C4-2B (cell line): ENCODE measurements at regions not wholly inside any gene's neighbourhood (a gene's known extent, or its start where the extent isn't known, plus 50 kb on each side); places are given as distances from the start of the nearest gene placed in this dataset.

Source experiments
- CTCF ChIP-seq: fragments of 450-650 bp; conservative IDR thresholded peaks from 2 replicates; pipeline ENCODE4 v1.5.1; 2017; ENCODE audit warnings: mild to moderate bottlenecking
- ZFX ChIP-seq: fragments of 450-650 bp; IDR thresholded peaks from 2 replicates; pipeline ENCODE4 v1.6.1; 2017

DNA sequence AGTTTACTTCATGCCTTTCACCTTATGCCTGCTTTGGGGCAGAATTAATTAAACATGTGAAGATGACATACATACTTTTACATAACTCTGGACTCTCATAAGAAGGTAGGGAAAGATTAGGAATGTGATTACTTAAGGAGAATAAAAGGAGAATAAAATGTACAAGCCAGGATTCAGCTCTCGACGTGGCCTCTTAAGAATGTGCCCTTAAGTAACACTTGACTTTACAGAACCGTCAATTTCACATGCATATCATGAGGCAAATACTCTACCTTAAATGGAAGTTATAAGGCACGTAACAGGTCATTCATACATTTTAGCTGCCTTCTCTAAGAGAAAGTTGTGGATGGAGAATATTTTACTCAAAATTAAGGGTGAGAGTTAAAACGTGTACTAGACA lies 263.7 kb upstream of the LMCD1 start:
- TF ChIP-seq CTCF (no peak), ZFX (no peak)
